AG10803 (cell line): ENCODE measurements at regions not wholly inside any gene's neighbourhood (a gene's known extent, or its start where the extent isn't known, plus 50 kb on each side); places are given as distances from the start of the nearest gene placed in this dataset.

ENCODE experiments used
- DNase-seq: peaks from one replicate; pipeline ENCODE4 v3.0.0; 2010; ENCODE audit warnings: low read depth
- H3K4me3 ChIP-seq: 2 replicates; pipeline ENCODE4 v1.5.1; 2011; ENCODE audit warnings: mild to moderate bottlenecking, low read length, control low read depth
- CTCF ChIP-seq: conservative IDR thresholded peaks from 2 replicates; pipeline ENCODE4 v1.5.1; 2011; ENCODE audit warnings: mild to moderate bottlenecking, low read length, control low read depth, inconsistent platforms

GRCh38 chr18:24935896-24936295, 416.1 kb downstream of the ZNF521 start:
- no peak overlapping the region for H3K4me3 ChIP-seq
- DNase-seq, result no peak
- no peak for TF ChIP-seq CTCF

- no peak for TF ChIP-seq CTCF
- no peak for DNase-seq
- H3K4me3 ChIP-seq, result no peak overlapping the region
Measured at GRCh38 chr18:24936691-24937090, 415.3 kb downstream of the ZNF521 start.

- DNase-seq, result no peak
- H3K4me3 ChIP-seq, result no peak overlapping the region
- TF ChIP-seq CTCF, result no peak
Measured at GRCh38 chr18:24937639-24938275, 414.2 kb downstream of the ZNF521 start.

GRCh38 chr18:24940416-24940815, 411.6 kb downstream of the ZNF521 start:
- no peak for TF ChIP-seq CTCF
- no peak overlapping the region for H3K4me3 ChIP-seq
- no peak for DNase-seq

GRCh38 chr18:24941174-24941951, 410.6 kb downstream of the ZNF521 start:
- DNase-seq, result no peak
- no peak for TF ChIP-seq CTCF
- no peak overlapping the region for H3K4me3 ChIP-seq

- DNase-seq, result no peak
- H3K4me3 ChIP-seq, result no peak overlapping the region
- TF ChIP-seq CTCF, result no peak
Measured at GRCh38 chr18:24942144-24942543, 409.8 kb downstream of the ZNF521 start.
